GM19238 (cell line): ENCODE measurements at regions not wholly inside any gene's neighbourhood (a gene's known extent, or its start where the extent isn't known, plus 50 kb on each side); places are given as distances from the start of the nearest gene placed in this dataset.
"Not testable (repeated sequence)": the region's sequence is repeated elsewhere in the genome, so short reads cannot be mapped to it uniquely, and the experiment has no call there.

Experiments
- DNase-seq: peaks from one replicate; pipeline ENCODE4 v3.0.0; 2011; ENCODE audit warnings: low spot score; ENCODE audit not compliant: insufficient read length

GRCh38 chr3:5466717-5467116, 279.2 kb downstream of the EDEM1 start:
- DNase-seq: no peak

GRCh38 chr3:5473471-5473870, 286.0 kb downstream of the EDEM1 start:
- DNase-seq: no peak

DNA sequence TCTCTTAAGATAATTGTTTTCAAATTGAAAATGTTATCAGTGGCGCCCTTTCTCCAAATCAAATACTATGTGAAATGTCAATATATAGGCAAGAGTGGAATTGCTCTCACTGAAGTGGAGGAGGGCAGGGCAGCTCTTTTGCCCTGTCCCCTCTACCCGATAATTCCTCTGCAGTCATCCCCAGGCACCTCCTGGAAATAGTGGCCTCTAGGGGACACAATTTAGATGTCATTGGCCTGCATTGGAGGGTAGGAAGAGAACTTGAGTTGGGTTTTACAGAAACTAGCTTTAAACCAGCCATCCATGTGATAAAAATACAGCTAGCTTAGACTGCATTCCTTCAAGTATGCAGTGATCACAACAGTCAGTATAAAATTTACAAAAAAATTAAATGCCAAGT, 288.9 kb downstream of the EDEM1 start:
- no peak for DNase-seq

GRCh38 chr3:5479229-5479799, 291.8 kb downstream of the EDEM1 start:
- no peak for DNase-seq

GRCh38 chr3:5480190-5480589, 292.7 kb downstream of the EDEM1 start:
- no peak for DNase-seq

DNA sequence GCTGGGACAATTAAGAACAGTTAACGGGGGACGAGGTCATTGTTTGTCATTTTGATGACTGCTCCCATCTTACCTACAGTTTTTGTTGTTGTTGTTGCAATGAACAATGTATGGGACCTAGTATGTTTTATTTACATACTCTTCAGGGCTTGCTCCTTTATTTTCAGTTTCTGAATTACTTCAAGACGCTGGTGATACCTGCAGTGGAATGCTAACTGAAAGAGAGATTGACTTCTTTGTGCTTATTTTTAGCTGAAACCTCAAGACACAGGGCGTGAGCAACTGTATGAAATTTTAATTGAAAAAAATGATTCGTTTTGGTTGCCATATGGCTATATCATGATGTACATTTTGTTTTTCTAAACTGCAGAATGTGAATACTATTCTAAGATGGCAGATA, 297.9 kb downstream of the EDEM1 start:
- DNase-seq: no peak

- DNase-seq: no peak
These were observed 301.3 kb downstream of the EDEM1 start for GRCh38 chr3:5488771-5489170.

- DNase-seq: peak; percentile 3
These were observed 302.0 kb downstream of the EDEM1 start for GRCh38 chr3:5489536-5489935.

- DNase-seq: no peak
These were observed 307.5 kb downstream of the EDEM1 start for GRCh38 chr3:5494905-5495519.

- DNase-seq: no peak
These were observed 310.0 kb downstream of the EDEM1 start for GRCh38 chr3:5497497-5497896.

- no peak for DNase-seq
These were observed 311.5 kb downstream of the EDEM1 start for GRCh38 chr3:5498981-5499380.

GRCh38 chr3:5499404-5499803, 311.9 kb downstream of the EDEM1 start:
- DNase-seq: peak; percentile 14

DNA sequence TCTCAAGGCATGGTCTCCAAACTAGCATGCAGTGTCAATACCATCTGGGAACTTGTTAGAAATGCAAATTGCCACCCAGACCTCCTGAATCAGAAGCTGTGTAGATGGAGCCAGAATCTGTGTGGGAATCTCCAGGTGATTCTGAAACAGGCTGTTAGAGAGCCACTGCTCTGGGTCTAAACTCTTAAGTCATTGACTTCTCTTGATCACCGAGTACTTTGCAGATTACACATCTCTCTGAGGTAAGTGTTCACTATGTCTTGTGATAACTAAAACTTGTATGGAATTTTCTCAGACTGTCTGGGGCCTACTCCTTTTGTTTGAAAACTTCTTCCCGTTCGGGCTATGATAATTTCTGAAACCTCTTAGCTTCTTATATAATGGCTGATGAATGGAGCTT, 315.6 kb downstream of the EDEM1 start:
- DNase-seq: no peak

- DNase-seq: no peak
These were observed 316.6 kb downstream of the EDEM1 start for GRCh38 chr3:5504135-5504534.

DNA sequence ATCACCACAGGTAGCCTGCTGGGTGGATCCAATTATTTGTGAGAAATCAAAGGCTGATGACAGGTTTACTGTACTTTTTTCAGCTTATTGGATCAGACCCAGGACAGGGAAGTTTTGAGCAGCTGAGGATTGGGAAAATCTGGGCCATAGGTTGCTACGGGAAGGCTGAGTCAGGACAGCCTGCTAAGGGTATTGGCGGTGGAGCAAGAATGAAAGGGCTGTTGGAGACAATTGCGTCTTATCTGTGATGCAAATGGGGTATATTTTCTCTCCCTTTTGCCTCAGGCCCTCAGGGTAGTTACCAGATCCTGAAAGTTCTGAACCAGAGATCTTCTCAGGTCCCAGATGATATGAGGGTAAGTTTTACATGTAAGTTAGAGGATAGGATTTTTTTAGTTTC, 317.7 kb downstream of the EDEM1 start:
- DNase-seq: no peak

- DNase-seq: no peak
These were observed 318.5 kb downstream of the EDEM1 start for GRCh38 chr3:5505997-5506396.

DNA sequence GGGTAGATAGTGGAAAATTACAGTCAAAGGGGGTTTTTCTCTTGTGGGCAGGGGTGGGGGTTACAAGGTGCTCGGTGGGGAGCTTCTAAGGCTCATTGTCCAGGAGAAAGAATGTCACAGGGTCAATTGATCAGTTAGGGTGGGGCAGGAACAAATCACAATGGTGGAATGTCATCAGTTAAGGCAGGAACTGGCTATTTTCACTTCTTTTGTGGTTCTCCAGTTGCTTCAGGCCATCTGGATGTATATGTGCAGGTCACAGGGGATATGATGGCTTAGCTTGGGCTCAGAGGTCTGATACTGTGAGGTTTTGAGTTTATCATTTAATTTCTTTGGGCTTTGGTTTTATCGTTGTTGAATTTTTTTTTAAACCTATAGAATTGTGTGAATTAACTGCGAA, 321.4 kb downstream of the EDEM1 start:
- not testable (repeated sequence) for DNase-seq

DNA sequence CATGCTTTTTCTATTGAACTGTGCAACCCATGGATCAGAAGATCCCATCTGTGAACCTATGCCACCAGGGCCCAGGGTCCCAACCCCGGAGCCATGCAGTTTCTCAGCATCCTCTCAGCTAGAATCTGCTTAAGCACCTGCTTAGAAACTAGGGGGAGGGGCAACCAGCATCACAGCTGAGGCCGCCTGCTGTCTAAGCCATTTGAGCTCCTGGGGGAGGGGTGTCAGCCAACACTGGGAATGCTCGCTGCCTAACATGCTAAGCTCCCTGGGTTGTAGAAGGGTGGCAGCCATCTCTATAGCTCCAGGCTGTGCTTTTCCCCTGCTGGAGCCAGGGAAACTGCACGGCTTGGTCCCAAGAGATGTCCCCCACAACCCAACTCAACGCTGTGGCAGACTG, 322.8 kb downstream of the EDEM1 start:
- DNase-seq: no peak

DNA sequence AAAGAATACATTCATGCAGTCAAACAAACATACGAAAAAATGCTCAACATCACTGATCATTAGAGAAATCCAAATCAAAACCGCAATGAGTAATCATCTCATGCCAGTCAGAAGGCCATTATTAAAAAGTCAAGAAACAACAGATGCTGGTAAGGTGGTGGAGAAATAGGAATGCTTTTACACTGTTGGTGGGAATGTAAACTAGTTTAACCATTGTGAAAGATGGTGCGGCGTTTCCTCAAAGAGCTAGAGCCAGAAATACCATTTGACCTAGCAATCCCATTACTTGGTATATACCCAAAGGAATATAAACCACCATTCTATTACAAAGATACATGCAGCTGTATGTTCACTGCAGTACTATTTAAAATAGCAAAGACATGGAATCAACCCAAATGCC, 330.4 kb downstream of the EDEM1 start:
- no peak for DNase-seq

DNA sequence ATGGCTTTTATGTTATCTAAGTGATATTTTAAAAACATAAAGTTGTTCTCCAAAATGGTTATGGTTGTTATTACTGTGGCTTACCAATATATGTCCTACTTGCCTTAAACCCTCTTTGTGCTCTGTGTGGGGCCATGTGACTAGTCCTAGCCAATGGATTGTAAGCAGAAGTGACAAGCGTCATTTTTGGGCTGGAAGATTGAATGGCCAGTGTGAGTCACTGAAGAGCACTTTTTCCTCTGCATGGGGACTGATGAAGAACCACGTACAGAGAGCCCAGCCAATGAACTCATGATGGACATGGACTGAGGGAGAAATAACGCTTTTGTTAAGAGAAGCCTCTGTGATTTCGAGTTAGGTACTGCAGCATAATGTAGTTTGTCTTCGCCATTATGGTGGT, 332.7 kb downstream of the EDEM1 start:
- DNase-seq: no peak

- DNase-seq: no peak
These were observed 335.6 kb downstream of the EDEM1 start for GRCh38 chr3:5523125-5523524.

DNA sequence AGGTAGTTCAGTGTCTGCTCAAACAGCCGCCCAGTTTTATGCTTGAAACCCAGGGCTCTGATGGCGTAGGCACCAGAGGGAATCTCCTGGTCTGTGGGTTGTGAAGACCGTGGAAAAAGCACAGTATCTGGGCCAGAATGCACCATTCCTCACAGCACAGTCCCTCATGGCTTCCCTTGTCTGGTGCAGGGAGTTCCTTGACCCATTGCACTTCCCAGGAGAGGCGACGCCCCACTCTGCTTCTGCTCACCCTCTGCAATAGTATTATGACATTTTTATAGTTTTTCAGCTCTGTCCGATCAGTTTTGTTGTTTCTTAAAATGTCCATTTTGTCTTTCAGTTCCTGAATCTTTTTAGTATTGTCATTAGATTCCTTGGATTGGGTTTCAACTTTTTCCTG, 343.5 kb downstream of the EDEM1 start:
- no peak for DNase-seq

DNA sequence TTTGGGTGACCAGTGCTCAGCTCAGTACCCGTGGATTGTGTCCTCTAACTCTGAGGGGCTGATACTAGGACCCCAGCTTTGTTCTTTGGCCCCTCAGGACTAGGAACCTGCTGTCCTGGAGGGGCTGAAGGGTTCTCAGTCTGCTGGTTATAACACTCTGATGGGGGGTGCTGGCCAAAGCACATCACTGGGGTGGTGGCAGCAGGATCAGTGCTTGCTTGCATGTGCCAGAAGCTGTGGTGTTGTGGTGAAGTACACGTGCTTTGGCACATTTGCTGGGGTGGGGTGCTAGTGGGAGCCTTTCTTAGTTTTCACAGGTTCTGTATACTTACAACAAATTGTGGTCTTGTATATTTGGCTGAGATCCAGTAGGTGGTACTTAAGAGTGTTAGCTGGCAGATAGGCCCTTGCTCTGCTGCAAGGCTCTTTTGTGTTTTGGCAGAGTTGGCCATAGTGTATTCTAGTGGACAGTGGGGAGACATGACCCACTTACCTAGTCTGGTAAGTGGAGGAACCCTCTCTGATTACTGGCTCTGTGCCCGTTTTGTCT, 344.3 kb downstream of the EDEM1 start:
- DNase-seq: no peak
